DMS114 treated with DMSO at 0.1 percent for 48 hours (cell line): ENCODE measurements at regions not wholly inside any gene's neighbourhood (a gene's known extent, or its start where the extent isn't known, plus 50 kb on each side); places are given as distances from the start of the nearest gene placed in this dataset.

ENCODE experiments used
- DNase-seq: peaks from one replicate; lab custom pipeline; 2025; ENCODE audit not compliant: unreplicated experiment; lab: John Stamatoyannopoulos, UW

- DNase-seq = no peak
Measured at GRCh38 chr6:102525336-102525735, 1131.8 kb downstream of the GRIK2 start.

GRCh38 chr6:102520966-102521365 lies 1127.5 kb downstream of the GRIK2 start:
- DNase-seq = no peak

GRCh38 chr6:102517506-102517905 lies 1124.0 kb downstream of the GRIK2 start:
- DNase-seq = no peak

GRCh38 chr6:102501615-102502014 lies 1108.1 kb downstream of the GRIK2 start:
- DNase-seq = no peak

GRCh38 chr6:102494808-102495207 lies 1101.3 kb downstream of the GRIK2 start:
- DNase-seq = no peak

GRCh38 chr6:102493485-102493884 lies 1100.0 kb downstream of the GRIK2 start:
- no peak for DNase-seq

GRCh38 chr6:102488729-102489128 lies 1095.2 kb downstream of the GRIK2 start:
- DNase-seq = no peak

GRCh38 chr6:102485480-102485879 lies 1092.0 kb downstream of the GRIK2 start:
- DNase-seq = no peak

- no peak for DNase-seq
Measured at GRCh38 chr6:102474041-102474807, 1080.7 kb downstream of the GRIK2 start.

- DNase-seq = no peak
Measured at GRCh38 chr6:102458990-102459389, 1065.5 kb downstream of the GRIK2 start.

- no peak for DNase-seq
Measured at GRCh38 chr6:102438171-102438570, 1044.7 kb downstream of the GRIK2 start.

GRCh38 chr6:102417368-102417998 lies 1024.0 kb downstream of the GRIK2 start:
- no peak for DNase-seq

GRCh38 chr6:102415891-102416290 lies 1022.4 kb downstream of the GRIK2 start:
- DNase-seq = no peak

GRCh38 chr6:102411796-102412195 lies 1018.3 kb downstream of the GRIK2 start:
- DNase-seq = no peak

- DNase-seq = no peak
Measured at GRCh38 chr6:102407886-102408741, 1014.6 kb downstream of the GRIK2 start.

- DNase-seq = no peak
Measured at GRCh38 chr6:102405860-102406259, 1012.4 kb downstream of the GRIK2 start.

GRCh38 chr6:102402635-102403329 lies 1009.3 kb downstream of the GRIK2 start:
- no peak for DNase-seq

GRCh38 chr6:102398788-102399390 lies 1005.4 kb downstream of the GRIK2 start:
- no peak for DNase-seq

- DNase-seq = no peak
Measured at GRCh38 chr6:102390541-102390940, 997.0 kb downstream of the GRIK2 start.

- no peak for DNase-seq
Measured at GRCh38 chr6:102389994-102390393, 996.5 kb downstream of the GRIK2 start.
